ENCODE measurements at regions not wholly inside any gene's neighbourhood (a gene's known extent, or its start where the extent isn't known, plus 50 kb on each side); places are given as distances from the start of the nearest gene placed in this dataset.

DNA sequence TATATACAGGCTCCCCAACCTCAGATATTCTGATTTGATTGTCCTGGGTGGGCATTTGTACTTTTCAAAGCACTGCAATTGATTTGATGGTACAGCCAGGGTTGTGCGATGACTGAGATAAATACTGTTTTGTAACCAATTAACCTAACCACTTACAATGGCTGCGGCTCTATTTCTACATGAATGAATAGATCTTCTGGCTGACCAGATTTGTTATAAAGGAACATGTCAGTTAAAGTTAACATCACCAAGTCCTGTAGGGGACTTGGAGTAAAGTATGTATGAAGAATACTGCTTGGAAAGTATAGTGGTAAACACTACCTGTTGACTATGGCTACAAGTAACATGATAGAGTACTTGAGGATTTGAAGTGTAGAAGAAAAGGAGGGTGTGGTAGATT lies 369.2 kb upstream of the JAG1 start:
- TF ChIP-seq, protein P1, sequence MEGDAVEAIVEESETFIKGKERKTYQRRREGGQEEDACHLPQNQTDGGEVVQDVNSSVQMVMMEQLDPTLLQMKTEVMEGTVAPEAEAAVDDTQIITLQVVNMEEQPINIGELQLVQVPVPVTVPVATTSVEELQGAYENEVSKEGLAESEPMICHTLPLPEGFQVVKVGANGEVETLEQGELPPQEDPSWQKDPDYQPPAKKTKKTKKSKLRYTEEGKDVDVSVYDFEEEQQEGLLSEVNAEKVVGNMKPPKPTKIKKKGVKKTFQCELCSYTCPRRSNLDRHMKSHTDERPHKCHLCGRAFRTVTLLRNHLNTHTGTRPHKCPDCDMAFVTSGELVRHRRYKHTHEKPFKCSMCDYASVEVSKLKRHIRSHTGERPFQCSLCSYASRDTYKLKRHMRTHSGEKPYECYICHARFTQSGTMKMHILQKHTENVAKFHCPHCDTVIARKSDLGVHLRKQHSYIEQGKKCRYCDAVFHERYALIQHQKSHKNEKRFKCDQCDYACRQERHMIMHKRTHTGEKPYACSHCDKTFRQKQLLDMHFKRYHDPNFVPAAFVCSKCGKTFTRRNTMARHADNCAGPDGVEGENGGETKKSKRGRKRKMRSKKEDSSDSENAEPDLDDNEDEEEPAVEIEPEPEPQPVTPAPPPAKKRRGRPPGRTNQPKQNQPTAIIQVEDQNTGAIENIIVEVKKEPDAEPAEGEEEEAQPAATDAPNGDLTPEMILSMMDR (IDR thresholded peaks at IDR 0.05) = no peak
- TF ChIP-seq POLR2A (IDR thresholded peaks at IDR 0.05) = no peak

Data from Peyer's patch (tissue), 4 donors.